ENCODE measurements at regions not wholly inside any gene's neighbourhood (a gene's known extent, or its start where the extent isn't known, plus 50 kb on each side); places are given as distances from the start of the nearest gene placed in this dataset.
"Not testable (repeated sequence)": the region's sequence is repeated elsewhere in the genome, so short reads cannot be mapped to it uniquely, and the experiment has no call there.

DNA sequence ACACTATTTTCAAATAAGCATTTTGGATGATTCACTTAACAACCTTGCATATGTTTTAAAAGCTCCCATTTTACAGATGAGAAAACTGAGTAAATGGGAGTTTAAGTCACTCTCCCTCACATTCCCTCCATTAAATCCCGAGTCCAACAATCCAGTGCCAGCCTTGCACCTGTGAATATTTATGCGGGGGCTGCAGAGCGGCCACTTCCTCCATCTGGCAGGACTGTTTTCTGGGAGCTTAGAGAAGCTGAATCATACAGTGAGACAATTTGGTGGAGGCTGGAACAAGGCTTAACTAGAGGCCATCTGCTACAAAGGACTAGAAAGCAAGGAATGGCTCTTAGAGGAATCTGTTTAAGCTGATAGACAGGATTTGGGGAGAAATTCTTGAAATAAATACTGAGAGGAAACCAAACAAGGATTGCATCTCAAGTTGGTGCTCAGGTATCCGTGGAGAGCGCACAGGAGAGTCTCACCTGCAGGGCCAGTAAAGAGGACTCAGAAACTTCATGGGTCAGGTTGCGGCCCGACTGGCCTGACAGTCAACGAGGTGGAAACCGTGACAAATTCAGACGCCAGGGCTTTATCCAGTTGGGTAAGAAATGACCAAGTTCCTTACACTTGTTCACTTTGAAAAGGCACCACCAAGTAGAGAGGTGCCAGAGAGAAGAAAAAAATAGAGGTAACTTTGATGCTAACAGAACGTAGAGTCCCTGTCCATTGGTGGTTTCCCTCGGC lies 478.5 kb downstream of the QKI start:
- intact Hi-C loops (cut with DNase I) = no loop called here

DNA sequence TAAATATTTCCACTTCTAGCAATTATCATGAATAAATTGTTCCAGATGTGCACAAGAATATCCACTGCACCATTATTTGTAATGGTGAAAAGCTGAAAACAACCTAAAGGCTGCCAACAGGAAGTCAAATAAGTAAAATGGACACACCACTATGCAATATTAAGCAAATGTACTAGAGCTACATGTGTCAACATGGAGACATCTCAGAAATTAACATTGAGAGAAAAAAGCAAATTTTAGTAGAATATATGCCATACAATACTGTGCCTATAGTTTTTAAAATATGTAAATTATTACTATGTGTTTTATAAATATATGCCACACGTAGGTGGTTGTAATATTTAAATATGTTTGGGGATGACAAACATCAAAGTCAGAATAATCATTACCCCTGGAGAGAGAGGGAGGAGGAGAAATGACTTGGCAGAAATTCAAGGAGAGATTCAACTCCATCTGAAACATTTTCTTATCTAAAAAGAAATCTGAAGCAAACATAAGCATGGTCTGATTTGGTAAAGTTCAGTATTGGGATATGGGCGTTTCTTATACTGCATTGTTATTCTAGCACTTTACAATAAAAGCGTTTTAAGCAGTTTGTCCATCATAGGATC lies 475.5 kb downstream of the QKI start:
- no peak for DNase-seq
- intact Hi-C loops (cut with DNase I) = no loop called here

More for the DNA sequence above, 478.5 kb downstream of the QKI start:
- DNase-seq = peak in 3 of 10 donors; percentile 34 to 85 (median 79)

DNA sequence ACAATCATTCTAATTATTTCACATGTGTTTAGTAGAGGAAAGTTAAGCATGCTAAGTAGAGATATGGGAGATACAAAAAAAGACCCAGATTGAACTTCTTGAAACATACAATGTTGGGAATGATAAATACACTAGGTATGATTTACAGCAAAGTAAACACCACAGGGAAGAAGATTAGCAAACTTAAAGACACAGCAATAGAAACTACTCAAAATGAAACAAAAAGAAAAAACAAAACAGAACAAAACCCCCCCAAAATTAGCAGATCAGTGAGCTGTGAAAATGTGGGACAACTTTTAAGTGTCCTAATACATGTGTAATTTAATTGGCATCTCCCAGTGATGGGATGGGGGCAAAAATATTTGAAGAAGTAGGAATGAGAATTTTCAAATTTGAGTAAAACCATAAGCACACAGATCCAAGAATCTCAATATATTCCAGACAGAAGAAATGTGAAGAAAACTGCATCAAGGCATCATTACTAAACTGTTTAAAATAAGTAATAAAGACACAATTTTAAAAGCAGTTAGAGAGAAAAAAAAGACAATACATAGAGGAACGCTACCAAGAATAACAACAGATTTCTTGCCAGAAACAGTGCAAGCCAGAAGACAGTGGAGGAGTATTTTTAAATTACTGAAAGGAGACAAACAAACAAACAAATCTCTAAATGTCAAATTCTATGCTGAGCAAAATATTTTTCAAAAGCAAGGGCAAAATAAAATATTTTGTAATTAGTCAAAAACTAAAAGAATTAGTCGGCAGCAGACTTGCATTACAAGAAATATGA lies 473.7 kb downstream of the QKI start:
- intact Hi-C loops (cut with DNase I) = no loop called here
- DNase-seq = no peak

DNA sequence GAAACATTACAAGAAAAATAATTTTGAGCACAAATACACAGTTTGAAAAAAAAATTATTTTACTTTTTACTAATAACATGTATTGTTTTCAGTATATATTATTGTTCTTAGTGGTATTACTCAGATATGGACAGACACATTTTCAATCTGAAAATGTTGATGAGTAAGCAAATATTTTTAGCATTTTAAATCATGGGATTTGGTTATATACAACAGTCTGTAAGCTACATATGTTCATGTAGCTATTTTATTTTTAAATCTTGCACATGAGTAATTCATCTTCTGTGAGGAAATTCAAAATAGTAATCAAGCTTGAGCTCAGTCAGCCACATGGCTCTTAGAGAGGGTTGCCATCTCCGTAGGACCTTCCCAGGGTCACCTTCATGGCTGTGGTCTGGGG lies 471.9 kb downstream of the QKI start:
- intact Hi-C loops (cut with DNase I) = no loop called here
- no peak for DNase-seq

DNA sequence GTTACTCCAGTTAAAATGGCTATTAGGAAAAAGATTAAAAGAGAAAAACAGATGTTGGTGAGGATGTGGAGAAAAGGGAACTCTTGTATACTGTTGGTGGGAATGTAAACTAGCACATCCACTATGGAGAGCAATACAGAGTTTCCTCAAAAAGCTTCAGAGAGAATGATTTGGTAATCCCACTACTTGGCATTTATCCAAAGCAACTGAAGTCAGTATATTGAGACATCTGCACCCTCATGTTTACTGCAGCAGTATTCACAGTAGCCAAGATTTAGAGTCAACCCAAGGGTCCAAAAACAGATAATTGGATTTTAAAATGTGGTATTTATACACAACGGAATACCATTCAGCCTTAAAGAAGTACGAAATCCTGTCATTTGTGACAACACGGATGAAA lies 469.5 kb downstream of the QKI start:
- intact Hi-C loops (cut with DNase I) = no loop called here
- DNase-seq = no peak

DNA sequence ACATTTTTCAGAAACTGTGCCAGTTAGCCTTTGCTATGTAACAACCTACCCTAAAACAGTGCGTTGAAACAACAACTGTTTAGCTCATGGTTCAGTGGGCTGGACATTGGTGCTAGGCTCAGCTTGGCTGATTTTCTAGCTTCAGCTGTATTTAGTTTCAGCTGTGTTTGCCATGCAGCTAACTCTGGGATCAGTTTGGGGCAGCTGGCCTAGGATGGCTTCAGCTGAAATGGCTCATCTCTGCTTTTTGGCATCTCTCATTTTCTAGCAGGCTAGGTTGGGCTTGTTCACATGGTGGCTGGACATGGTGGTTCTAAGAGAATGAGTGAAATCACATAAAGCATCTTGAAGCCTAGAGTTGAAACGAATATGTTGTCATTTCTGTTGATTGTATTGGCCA lies 464.2 kb downstream of the QKI start:
- no peak for DNase-seq
- intact Hi-C loops (cut with DNase I) = no loop called here

DNA sequence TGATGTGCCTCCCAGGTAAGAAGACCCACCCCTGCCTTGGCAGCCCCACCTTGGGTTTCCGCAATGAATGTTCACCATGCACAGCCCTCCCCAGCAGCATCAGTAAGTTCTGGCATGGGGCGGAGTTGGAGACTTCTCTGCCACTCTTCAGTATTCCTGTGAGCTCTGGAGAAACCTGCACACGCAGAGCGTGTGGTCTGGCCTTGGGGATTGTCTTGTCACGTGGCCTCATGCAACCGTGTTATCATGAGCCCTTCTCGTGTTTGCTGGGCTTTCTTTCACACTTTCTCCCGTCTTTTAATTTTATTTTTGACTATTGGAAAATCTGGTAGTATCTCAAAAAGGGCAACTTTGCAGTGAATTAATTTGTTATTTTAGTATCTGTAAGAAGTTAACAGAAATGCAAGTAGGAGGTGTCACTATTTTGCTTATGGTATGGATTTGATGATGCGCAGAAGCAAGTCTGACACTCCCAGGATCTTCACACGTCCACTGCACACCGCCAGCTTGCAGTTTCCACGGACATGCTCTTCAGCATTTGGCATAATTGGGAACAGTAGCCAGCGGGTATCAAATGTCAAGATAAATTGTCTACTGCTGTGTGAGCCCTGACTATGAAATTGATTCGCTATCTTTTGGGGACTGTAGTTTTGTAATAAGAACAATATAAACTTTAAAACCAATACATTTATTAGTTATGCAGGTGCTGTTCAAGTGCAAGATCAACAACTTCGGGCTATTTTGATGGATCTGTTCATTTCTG lies 463.5 kb downstream of the QKI start:
- DNase-seq = no peak
- intact Hi-C loops (cut with DNase I) = no loop called here

DNA sequence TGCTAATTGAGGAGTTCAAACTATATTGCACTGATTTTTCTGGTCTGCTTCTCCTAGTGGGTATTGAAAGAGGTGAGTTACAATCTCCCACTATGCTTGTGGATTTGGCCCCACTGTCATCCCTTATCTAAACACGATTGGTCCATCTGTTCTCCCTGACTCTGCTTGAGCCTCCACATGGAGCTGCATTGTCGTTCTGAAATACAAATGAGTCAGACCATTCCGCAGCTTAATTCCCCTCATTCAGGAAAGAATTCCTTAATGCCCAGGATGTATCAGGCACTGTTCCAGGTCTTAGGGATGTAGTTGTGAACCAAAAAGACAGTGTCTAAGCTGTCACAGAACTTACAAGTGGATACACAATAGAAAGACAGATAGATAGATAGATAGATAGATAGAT lies 461.9 kb downstream of the QKI start:
- intact Hi-C loops (cut with DNase I) = no loop called here
- DNase-seq = no peak

DNA sequence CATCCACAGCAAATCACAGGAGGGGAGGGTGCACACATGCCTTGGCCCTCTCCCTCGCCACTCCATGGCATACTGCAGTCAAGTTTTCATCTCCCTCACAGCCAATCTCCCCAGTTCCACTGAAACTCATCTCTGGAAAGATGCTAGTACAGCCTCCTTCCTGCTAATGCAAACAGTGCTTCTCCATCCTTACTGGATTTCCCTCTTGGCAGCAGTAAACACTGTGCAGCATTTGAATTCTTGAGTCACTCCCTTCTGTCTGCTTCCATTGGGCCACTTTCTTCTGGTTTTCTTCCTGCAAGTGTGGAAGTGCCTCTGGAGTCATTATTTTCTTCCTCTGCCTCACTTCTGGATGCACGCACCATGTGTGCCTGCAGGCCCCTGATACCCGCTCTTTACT lies 460.3 kb downstream of the QKI start:
- intact Hi-C loops (cut with DNase I) = no loop called here
- no peak for DNase-seq

DNA sequence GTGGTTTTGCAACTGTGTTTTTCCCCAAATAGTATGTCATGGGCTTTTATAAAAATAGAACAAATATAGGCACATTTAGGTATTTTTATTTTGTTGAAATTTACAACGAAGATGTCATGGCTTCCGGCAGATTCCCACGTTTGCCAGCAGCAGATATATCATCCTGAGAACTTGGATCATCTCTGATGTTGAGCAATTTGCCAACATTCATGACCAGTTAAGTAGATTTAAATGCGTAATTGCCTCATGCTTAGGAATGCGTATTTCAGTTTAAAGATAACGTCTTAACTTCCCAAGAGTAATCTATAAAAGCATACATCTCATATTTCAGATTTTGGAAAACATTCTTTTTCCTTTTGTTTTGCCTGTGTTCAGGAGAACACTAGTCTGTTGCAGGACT lies 457.8 kb downstream of the QKI start:
- intact Hi-C loops (cut with DNase I) = no loop called here
- DNase-seq = no peak

DNA sequence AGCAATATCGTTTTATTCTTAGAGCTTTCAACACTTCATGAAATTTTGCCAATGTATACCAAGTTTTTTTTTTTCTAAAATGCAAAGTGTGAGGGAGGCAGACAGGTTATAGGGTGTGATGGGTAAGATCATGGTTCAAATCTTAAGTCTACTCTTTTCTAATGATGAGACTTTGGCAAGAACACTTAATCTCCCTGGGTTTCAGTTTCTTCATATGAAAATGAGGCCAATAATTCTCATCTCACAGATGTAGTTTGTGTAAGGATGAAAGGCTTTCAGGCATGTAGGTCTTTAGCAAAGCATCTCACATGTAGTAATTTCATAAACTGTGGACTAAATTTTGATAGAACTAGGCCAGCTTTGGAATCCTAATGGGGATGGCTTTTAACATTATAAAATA lies 457.1 kb downstream of the QKI start:
- no peak for DNase-seq

DNA sequence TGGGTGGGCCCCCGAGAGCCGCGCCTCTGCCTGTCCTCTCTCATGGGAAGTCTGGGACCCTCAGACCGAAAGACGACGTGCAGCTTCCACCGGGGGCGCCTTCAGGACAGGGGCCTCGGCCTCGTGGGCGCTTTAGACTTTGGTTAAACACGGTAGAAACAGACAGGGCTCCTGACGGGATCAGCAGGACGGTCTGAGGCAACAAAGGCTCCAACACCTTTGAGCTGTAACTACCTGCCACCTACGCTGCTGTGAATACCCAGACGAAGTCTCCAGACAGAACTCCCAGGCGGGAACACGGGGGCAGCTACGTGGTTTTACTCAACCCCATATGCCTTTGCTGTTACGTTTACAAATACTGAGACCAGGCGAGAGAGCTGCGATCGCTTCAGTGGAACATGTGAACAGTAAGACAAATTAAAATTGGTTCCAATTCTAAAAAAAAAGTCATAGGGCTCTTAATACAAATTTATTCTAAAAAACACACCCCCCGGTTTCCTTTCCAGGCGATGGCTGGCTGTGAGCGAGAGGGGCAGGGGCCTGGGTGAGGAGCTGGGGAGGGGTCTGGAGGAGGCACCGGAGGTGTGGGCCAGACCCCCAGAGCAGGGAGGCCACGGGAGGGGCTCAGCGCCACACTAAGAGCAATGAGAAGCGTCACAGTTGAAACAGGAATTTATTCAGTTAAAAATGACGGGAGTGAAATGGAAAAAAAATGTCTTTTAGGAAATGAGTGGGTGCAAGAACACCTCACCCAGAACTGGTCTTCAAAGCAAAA lies 453.2 kb downstream of the QKI start:
- DNase-seq = peak in 2 of 10 donors; percentile 72 to 76
- intact Hi-C loops (cut with DNase I) = no loop called here

More for the DNA sequence above, 457.1 kb downstream of the QKI start:
- intact Hi-C loops (cut with DNase I) = no loop called here

DNA sequence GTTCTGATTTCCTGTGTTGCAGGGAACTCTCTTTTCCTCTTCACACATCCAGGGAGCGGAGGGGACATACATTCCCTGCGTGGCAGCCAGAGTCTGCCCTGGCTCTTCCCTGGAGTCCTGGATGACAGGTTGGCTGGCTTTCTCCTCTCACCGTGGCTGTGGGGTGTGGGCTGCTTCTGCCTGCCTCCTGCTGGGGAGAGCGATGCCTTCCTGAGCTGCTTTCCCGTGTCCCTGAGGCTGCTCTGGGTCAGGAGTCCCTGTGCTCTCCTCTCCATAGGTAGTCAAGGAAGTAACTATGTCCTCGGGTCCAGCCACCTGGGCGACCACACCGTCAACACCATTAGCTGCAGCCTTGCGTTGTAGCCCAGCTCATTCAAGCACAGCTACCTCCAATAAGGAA lies 451.7 kb downstream of the QKI start:
- intact Hi-C loops (cut with DNase I) = no loop called here
- peak in 2 of 10 donors; percentile 45 to 52 for DNase-seq

DNA sequence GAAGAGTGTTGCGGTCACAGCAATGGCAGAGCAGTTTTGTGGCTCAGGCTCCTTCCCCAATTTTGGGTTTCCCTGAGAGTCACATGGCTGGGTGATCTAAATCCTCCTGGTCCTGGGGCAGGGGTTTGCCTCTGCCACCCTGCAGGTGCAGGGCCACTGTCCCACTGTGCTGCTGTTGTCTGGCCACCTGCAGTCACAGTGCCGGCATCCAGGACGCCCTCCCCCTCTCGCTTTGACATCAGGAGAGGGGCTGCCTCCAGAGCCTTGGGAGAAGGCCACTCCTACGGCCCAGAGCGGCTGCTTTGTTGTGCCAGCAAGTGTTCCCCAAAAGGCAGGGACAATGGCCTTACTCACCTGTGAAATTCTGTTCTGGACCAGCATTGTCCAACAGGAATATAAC lies 449.0 kb downstream of the QKI start:
- DNase-seq = peak in 1 of 10 donors; percentile 49

DNA sequence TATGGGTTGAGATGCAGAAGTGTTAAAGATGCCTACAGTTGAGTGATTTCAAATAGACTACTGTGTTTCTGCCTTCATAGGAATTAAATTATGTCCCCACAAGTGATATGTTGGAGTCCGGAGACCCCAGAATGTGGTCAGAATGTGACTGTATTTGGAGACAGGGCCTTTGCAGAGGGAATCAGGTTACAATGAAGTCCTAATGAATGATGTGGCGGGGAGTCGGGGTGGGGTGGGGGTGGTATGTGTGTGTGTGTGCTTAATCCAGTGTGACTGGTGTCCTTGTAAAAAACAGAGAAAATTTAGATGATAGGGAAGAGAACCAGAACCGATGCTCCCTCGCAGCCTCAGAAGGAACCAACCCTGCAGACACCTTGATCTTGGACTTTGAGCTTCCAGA lies 448.2 kb downstream of the QKI start:
- intact Hi-C loops (cut with DNase I) = no loop called here
- DNase-seq = no peak

More for the DNA sequence above, 449.0 kb downstream of the QKI start:
- intact Hi-C loops (cut with DNase I) = no loop called here

DNA sequence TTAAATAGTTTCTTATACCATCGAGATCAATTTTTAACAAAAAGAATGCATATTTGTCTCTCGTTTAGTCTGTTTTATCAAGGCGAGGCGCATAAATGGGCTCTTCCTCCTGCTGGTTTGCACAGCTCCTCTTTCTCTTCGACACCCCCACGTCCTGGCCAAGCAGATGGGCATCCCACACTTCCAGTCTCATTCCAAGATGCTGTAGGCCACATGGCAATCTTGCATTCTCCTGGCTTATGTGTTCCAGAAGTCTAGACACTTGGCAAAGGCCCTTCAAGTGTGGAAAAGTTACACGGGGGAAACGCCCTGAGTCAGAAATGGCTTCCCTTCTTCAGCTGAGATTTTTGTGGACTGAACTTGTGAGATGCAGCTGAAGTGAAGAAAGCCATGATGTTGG lies 447.1 kb downstream of the QKI start:
- DNase-seq = peak in 7 of 10 donors; percentile 23 to 89 (median 53)

DNA sequence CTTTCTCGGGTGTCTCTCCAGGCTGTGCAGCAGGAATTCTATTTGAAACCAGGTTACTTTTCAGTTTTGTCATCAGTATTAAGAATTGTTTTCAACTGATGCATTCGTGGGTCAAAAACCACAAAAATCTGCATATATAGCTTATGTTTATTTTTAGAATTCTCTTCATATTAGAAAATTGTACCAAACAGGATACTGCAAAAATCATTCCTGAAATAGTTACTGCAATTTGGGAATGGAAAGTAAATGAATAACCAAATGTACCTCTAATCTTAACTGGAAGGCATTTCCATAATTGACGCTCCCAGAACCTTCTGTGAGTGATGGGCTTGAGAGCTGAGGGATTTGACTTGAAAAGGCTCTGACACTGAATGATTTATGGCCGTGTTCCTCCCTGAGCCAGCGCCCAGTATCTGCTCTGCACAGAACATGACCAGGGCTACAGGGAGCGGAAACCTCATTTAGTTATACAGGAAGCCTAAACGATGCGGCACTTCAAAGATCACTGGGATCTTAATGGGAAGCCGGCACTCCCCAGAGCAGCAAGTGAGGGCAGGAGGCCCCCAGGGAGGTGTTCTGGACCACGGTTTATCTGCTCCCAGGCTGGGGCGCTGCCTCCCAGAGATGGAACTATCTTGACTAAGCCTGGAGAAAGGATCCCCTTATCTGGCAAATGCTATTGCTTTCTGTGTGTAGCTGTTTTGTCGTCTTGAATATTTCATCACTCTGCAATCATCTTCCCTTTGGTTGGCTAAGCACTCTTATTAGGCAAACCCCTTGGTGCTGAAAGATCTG lies 446.0 kb downstream of the QKI start:
- intact Hi-C loops (cut with DNase I) = no loop called here
- peak in 1 of 10 donors; percentile 75 for DNase-seq

More for the DNA sequence above, 447.1 kb downstream of the QKI start:
- intact Hi-C loops (cut with DNase I) = no loop called here

DNA sequence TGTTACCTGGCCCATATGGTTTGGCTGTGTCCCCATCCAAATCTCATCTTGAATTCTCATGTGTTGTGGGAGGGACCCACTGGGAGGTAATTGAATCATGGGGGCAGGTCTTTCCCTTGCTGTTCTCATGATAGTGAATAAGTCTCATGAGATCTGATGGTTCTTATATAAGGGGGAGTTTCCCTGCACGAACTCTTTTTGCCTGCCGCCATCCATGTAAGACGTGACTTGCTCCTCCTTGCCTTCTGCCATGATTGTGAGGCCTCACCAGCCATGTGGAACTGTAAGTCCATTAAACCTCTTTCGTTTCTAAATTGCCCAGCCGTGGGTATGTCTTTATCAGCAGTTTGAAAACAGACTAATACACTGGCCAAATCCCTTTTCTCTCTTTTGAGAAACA lies 444.4 kb downstream of the QKI start:
- intact Hi-C loops (cut with DNase I); DNase-seq: not testable (repeated sequence)

DNA sequence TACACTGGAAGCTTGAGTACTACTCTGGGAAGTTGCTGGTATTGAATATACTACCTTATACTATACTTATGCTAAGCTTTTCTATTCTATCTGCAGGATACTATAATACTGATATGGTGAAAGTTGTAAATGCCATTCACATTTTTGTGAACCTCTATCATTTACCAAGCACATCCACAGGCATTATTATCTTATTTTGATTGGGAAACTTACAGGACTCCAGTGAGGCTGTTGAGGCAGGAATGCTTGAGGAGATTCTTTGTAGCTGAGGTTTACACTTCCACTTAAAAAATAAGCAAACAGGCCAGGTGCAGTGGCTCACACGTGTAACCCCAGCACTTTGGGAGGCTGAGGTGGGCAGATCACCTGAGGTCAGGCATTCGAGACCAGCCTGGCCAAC lies 442.9 kb downstream of the QKI start:
- intact Hi-C loops (cut with DNase I) = no loop called here
- DNase-seq = no peak

All from posterior cingulate gyrus (tissue), 11 donors.